IMR-90 (cell line): ENCODE measurements at regions not wholly inside any gene's neighbourhood (a gene's known extent, or its start where the extent isn't known, plus 50 kb on each side); places are given as distances from the start of the nearest gene placed in this dataset.

ENCODE experiments used
- ATAC-seq: fragments of 200-7000 bp; cut with Tn5 transposase; 2 replicates; pipeline ENCODE4 v1.9.1; 2020; ENCODE audit warnings: low read depth, mild to moderate bottlenecking, moderate library complexity
- BruUV-seq: library from RNA; stranded (reverse); fragments of 400-500 nt; replicated peaks from 2 replicates; lab custom pipeline; 2021; lab: Mats Ljungman, UMichigan
- CTCF ChIA-PET: fragments of 300-600 bp; formaldehyde crosslinking; extraction: SDS; loops from one replicate; lab custom pipeline; 2021; ENCODE audit warnings: antibody characterized with exemption; lab: Yijun Ruan, JAX
- POLR2A ChIA-PET: fragments of 300-600 bp; sonication (Branson Sonifier 250); formaldehyde crosslinking; loops from one replicate; lab custom pipeline; 2022; ENCODE audit warnings: antibody characterized with exemption; ENCODE audit not compliant: unreplicated experiment; lab: Charles Lee
- DNase-seq: peaks from one replicate; pipeline ENCODE4 v3.0.0; 2013
- H2AFZ ChIP-seq: replicated peaks from 2 replicates; pipeline ENCODE3; 2013; ENCODE audit warnings: low read length, mild to moderate bottlenecking; ENCODE audit not compliant: poor library complexity
- H2AK5ac ChIP-seq: 2 replicates; pipeline ENCODE4 v1.6.1; 2013; ENCODE audit warnings: low read depth, low read length, inconsistent platforms
- H2AK9ac ChIP-seq: replicated peaks from 2 replicates; pipeline ENCODE3; 2013; ENCODE audit warnings: mild to moderate bottlenecking, low read depth, low read length, moderate library complexity; ENCODE audit not compliant: poor library complexity
- H2BK120ac ChIP-seq: 2 replicates; pipeline ENCODE4 v1.6.1; 2013; ENCODE audit warnings: low read depth, low read length, inconsistent platforms
- H2BK15ac ChIP-seq: 3 replicates; pipeline ENCODE4 v1.6.1; 2013; ENCODE audit warnings: low read depth, low read length, inconsistent platforms
- H2BK20ac ChIP-seq: 2 replicates; pipeline ENCODE4 v1.6.1; 2013; ENCODE audit warnings: low read depth, mild to moderate bottlenecking, inconsistent platforms, low read length, moderate library complexity
- H2BK5ac ChIP-seq: 2 replicates; pipeline ENCODE4 v1.6.1; 2013; ENCODE audit warnings: mild to moderate bottlenecking, low read depth, low read length, inconsistent platforms; ENCODE audit not compliant: poor library complexity, severe bottlenecking
- H3K14ac ChIP-seq: replicated peaks from 2 replicates; pipeline ENCODE4 v1.6.1; 2013; ENCODE audit warnings: low read depth, low read length, inconsistent platforms
- H3K18ac ChIP-seq: 2 replicates; pipeline ENCODE4 v1.6.1; 2013; ENCODE audit warnings: low read depth, low read length, control low read depth
- H3K23ac ChIP-seq: 2 replicates; pipeline ENCODE4 v1.6.1; 2013; ENCODE audit warnings: low read depth, low read length, inconsistent platforms
- H3K27ac ChIP-seq: 2 replicates; pipeline ENCODE4 v1.5.1; 2013; ENCODE audit warnings: mild to moderate bottlenecking, control low read depth, low read length; ENCODE audit not compliant: insufficient read depth
- H3K27me3 ChIP-seq: 2 replicates; pipeline ENCODE4 v1.6.1; 2013; ENCODE audit warnings: low read length; ENCODE audit not compliant: control insufficient read depth, insufficient read depth
- H3K36me3 ChIP-seq: 2 replicates; pipeline ENCODE4 v1.6.1; 2013; ENCODE audit warnings: low read length, mixed read lengths; ENCODE audit not compliant: control insufficient read depth, insufficient read depth
- H3K4ac ChIP-seq: 2 replicates; pipeline ENCODE4 v1.6.1; 2013; ENCODE audit warnings: low read depth, low read length, inconsistent platforms
- H3K4me1 ChIP-seq: 2 replicates; pipeline ENCODE4 v1.6.1; 2013; ENCODE audit warnings: low read length, mixed read lengths; ENCODE audit not compliant: control insufficient read depth, insufficient read depth
- H3K4me2 ChIP-seq: 2 replicates; pipeline ENCODE4 v1.6.1; 2013; ENCODE audit warnings: low read depth, mild to moderate bottlenecking, control low read depth, low read length, moderate library complexity
- H3K4me3 ChIP-seq: 2 replicates; pipeline ENCODE4 v1.5.1; 2013; ENCODE audit warnings: low read depth, mild to moderate bottlenecking, control low read depth, low read length, moderate library complexity; ENCODE audit not compliant: insufficient read depth
- H3K56ac ChIP-seq: 2 replicates; pipeline ENCODE4 v1.6.1; 2013; ENCODE audit warnings: low read length, inconsistent platforms; ENCODE audit not compliant: insufficient read depth; ENCODE audit errors: extremely low read depth
- H3K79me1 ChIP-seq, 2 experiments: 2 replicates each; pipeline ENCODE4 v1.6.1; 2013; ENCODE audit warnings: low read length in 2 of 2, inconsistent platforms in 1 of 2, low read depth in 1 of 2
- H3K9ac ChIP-seq: 2 replicates; pipeline ENCODE4 v1.6.1; 2013; ENCODE audit warnings: low read depth, low read length, control low read depth
- H3K9me1 ChIP-seq: 2 replicates; pipeline ENCODE4 v1.6.1; 2013; ENCODE audit warnings: low read length, inconsistent platforms; ENCODE audit not compliant: insufficient read depth
- H3K9me3 ChIP-seq: 2 replicates; pipeline ENCODE4 v1.6.1; 2013; ENCODE audit warnings: low read length; ENCODE audit not compliant: control insufficient read depth, insufficient read depth
- H4K20me1 ChIP-seq: 2 replicates; pipeline ENCODE4 v1.6.1; 2013; ENCODE audit warnings: low read length, inconsistent platforms; ENCODE audit not compliant: insufficient read depth
- H4K5ac ChIP-seq: 2 replicates; pipeline ENCODE4 v1.6.1; 2013; ENCODE audit warnings: mild to moderate bottlenecking, low read depth, low read length, control low read depth
- H4K8ac ChIP-seq, 2 experiments: 2 replicates each; pipeline ENCODE4 v1.6.1; 2013; ENCODE audit warnings: low read depth in 2 of 2, low read length in 2 of 2, control low read depth in 1 of 2, inconsistent platforms in 1 of 2
- H4K91ac ChIP-seq: 2 replicates; pipeline ENCODE4 v1.6.1; 2013; ENCODE audit warnings: low read depth, low read length, inconsistent platforms; ENCODE audit not compliant: insufficient read depth
- BHLHE40 ChIP-seq: fragments of 150-350 bp; IDR thresholded peaks from 2 replicates; pipeline ENCODE4 v1.6.1; 2016; ENCODE audit warnings: mild to moderate bottlenecking, low read depth, low read length
- CEBPB ChIP-seq: IDR thresholded peaks from 2 replicates; pipeline ENCODE4 v1.6.1; 2012; ENCODE audit warnings: low read depth, low read length, improper control_type of control experiment
- CHD1 ChIP-seq: IDR thresholded peaks from 2 replicates; pipeline ENCODE4 v1.6.1; 2012; ENCODE audit warnings: low read depth, low read length, improper control_type of control experiment
- ELK1 ChIP-seq: fragments of 150-350 bp; IDR thresholded peaks from 2 replicates; pipeline ENCODE4 v1.6.1; 2016; ENCODE audit warnings: low read depth, mild to moderate bottlenecking, low read length, moderate library complexity, borderline replicate concordance
- MAFK ChIP-seq: IDR thresholded peaks from 2 replicates; pipeline ENCODE4 v1.6.1; 2012; ENCODE audit warnings: low read depth, low read length, improper control_type of control experiment
- MAZ ChIP-seq: IDR thresholded peaks from 2 replicates; pipeline ENCODE4 v1.6.1; 2012; ENCODE audit warnings: low read depth, mild to moderate bottlenecking, low read length, improper control_type of control experiment, moderate library complexity, borderline replicate concordance
- MXI1 ChIP-seq: IDR thresholded peaks from 2 replicates; pipeline ENCODE4 v1.6.1; 2012; ENCODE audit warnings: low read depth, mild to moderate bottlenecking, low read length, moderate library complexity, borderline replicate concordance
- NFE2L2 ChIP-seq: fragments of 150-350 bp; IDR thresholded peaks from 2 replicates; pipeline ENCODE4 v1.6.1; 2016; ENCODE audit warnings: low read depth, mild to moderate bottlenecking, low read length
- POLR2A ChIP-seq: IDR thresholded peaks from 2 replicates; pipeline ENCODE4 v1.6.1; 2012; ENCODE audit warnings: mild to moderate bottlenecking, low read depth, low read length
- RAD21 ChIP-seq: IDR thresholded peaks from 2 replicates; pipeline ENCODE4 v1.6.1; 2012; ENCODE audit warnings: low read length, improper control_type of control experiment
- RCOR1 ChIP-seq: IDR thresholded peaks from 2 replicates; pipeline ENCODE4 v1.6.1; 2012; ENCODE audit warnings: mild to moderate bottlenecking, low read length, improper control_type of control experiment; ENCODE audit not compliant: insufficient replicate concordance
- SMC3 ChIP-seq: fragments of 150-350 bp; IDR thresholded peaks from 2 replicates; pipeline ENCODE4 v1.6.1; 2016; ENCODE audit warnings: low read depth, mild to moderate bottlenecking, antibody characterized with exemption, low read length, moderate library complexity
- WGBS, 2 experiments: methylation state at CpG; one replicate each; pipeline versions ENCODE4 v1.1.5 to v1.1.7; 2013; ENCODE audit warnings: missing lambda C conversion rate in 2 of 2; ENCODE audit not compliant: insufficient read length in 1 of 2; ENCODE audit errors: extremely low coverage in 2 of 2; 5-methylcytosine and 5-hydroxymethylcytosine counted together
- dilution Hi-C: fragments of 300-500 bp; cut with HindIII; formaldehyde crosslinking; loops from one replicate; pipeline ENCODE4 v1.14.3; 2018; ENCODE audit warnings: low sequenced_read_pairs; ENCODE audit not compliant: unreplicated experiment
- in situ Hi-C: fragments of 300-500 bp; cut with MboI; formaldehyde crosslinking; loops from 3 replicates; pipeline ENCODE4 v1.14.3; 2019; ENCODE audit warnings: low sequenced_read_pairs, inconsistent platforms, mixed read lengths
- intact Hi-C: fragments of 100-400 bp; cut with micrococcal nuclease; formaldehyde crosslinking; loops from 2 replicates; pipeline ENCODE4 v1.10.0; 2022
- TF ChIP-seq, protein P1 (sequence below): fragments of 150-350 bp; IDR thresholded peaks from 2 replicates; pipeline ENCODE4 v1.6.1; 2017; ENCODE audit warnings: mild to moderate bottlenecking, antibody characterized with exemption, low read length, low read depth

- ChIA-PET CTCF (no interaction called here), POLR2A (no interaction called here)
- Histone ChIP-seq H4K8ac (no peak overlapping the region), H3K4ac (no peak overlapping the region), H3K79me1 (no peaks in the 10 kb centered on the region), H3K9me1 (no peaks in the 10 kb centered on the region), H3K27me3 (peaks cover 32% of the 10 kb centered on the region; the same call in 1 of the 2 replicates), H3K9ac (no peak overlapping the region), H3K56ac (no peak overlapping the region), H2BK5ac (no peak overlapping the region), H3K36me3 (no peaks in the 10 kb centered on the region), H4K20me1 (no peaks in the 10 kb centered on the region), H2AK9ac (no peak overlapping the region), H2BK20ac (no peak overlapping the region), H3K27ac (no peak overlapping the region), H3K4me1 (no peaks in the 10 kb centered on the region), H2AK5ac (no peak overlapping the region), H2BK120ac (no peak overlapping the region), H3K4me3 (no peak overlapping the region), H3K9me3 (no peaks in the 10 kb centered on the region), H4K5ac (no peak overlapping the region), H4K91ac (no peak overlapping the region), H2AFZ (no peak overlapping the region), H2BK15ac (no peak overlapping the region), H3K18ac (no peak overlapping the region), H3K23ac (no peak overlapping the region), H3K4me2 (no peak overlapping the region), H3K14ac (no peak overlapping the region)
- dilution Hi-C loops (no loop called here), in situ Hi-C loops (no loop called here), intact Hi-C loops (no loop called here)
- BruUV-seq: no TSS peak
- WGBS, 2 experiments: 38% methylated on average over 5 of the region's 8 CpGs; no CpG with 5 or more reads in 1 of the 2 experiments
- no peak for TF ChIP-seq RCOR1
- no peak for TF ChIP-seq MAFK
- no peak for TF ChIP-seq CHD1
- TF ChIP-seq, protein P1, sequence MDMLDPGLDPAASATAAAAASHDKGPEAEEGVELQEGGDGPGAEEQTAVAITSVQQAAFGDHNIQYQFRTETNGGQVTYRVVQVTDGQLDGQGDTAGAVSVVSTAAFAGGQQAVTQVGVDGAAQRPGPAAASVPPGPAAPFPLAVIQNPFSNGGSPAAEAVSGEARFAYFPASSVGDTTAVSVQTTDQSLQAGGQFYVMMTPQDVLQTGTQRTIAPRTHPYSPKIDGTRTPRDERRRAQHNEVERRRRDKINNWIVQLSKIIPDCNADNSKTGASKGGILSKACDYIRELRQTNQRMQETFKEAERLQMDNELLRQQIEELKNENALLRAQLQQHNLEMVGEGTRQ: no peak
- no peak for TF ChIP-seq ELK1
- TF ChIP-seq NFE2L2: no peak
- TF ChIP-seq BHLHE40: no peak
- no peak for TF ChIP-seq RAD21
- no peak for TF ChIP-seq CEBPB
- no peak for TF ChIP-seq SMC3
- TF ChIP-seq MAZ: no peak
- TF ChIP-seq MXI1: no peak
- TF ChIP-seq POLR2A: no peak
- DNase-seq: no peak
- ATAC-seq: no peak
These were observed 164.6 kb upstream of the LINGO1 start for GRCh38 chr15:77797270-77797669.
